ENCODE measurements at regions not wholly inside any gene's neighbourhood (a gene's known extent, or its start where the extent isn't known, plus 50 kb on each side); places are given as distances from the start of the nearest gene placed in this dataset.
"Not testable (repeated sequence)": the region's sequence is repeated elsewhere in the genome, so short reads cannot be mapped to it uniquely, and the experiment has no call there.

GRCh38 chr9:6106711-6107339 lies 91.4 kb upstream of the RANBP6 start:
- DNase-seq (ENCODE audit: low read depth), result peak; percentile 1
- TF ChIP-seq CTCF (IDR thresholded peaks at IDR 0.05; ENCODE audit: control insufficient read depth, extremely low read depth, insufficient read depth), result peak; percentile 55
- no peak overlapping the region for H3K4me3 ChIP-seq (ENCODE audit: low read depth, low read length)

- no peak for DNase-seq (ENCODE audit: low read depth)
- no peak overlapping the region for H3K4me3 ChIP-seq (ENCODE audit: low read depth, low read length)
- TF ChIP-seq CTCF (IDR thresholded peaks at IDR 0.05; ENCODE audit: control insufficient read depth, extremely low read depth, insufficient read depth), result no peak
These were observed 90.3 kb upstream of the RANBP6 start for GRCh38 chr9:6105738-6106137.

- not testable (repeated sequence) for DNase-seq (ENCODE audit: low read depth)
These were observed 89.0 kb upstream of the RANBP6 start for GRCh38 chr9:6104406-6104805.

GRCh38 chr9:6103911-6104310 lies 88.5 kb upstream of the RANBP6 start:
- not testable (repeated sequence) for H3K4me3 ChIP-seq (ENCODE audit: low read depth, low read length); DNase-seq (ENCODE audit: low read depth)

More at GRCh38 chr9:6104406-6104805, 89.0 kb upstream of the RANBP6 start:
- H3K4me3 ChIP-seq (ENCODE audit: low read depth, low read length), result not testable (repeated sequence)

GRCh38 chr9:6102336-6102987 lies 87.0 kb upstream of the RANBP6 start:
- DNase-seq (ENCODE audit: low read depth); H3K4me3 ChIP-seq (ENCODE audit: low read depth, low read length): not testable (repeated sequence)

- DNase-seq (ENCODE audit: low read depth); H3K4me3 ChIP-seq (ENCODE audit: low read depth, low read length): not testable (repeated sequence)
These were observed 86.3 kb upstream of the RANBP6 start for GRCh38 chr9:6101725-6102124.

GRCh38 chr9:6099346-6099745 lies 83.9 kb upstream of the RANBP6 start:
- H3K4me3 ChIP-seq (ENCODE audit: low read depth, low read length); DNase-seq (ENCODE audit: low read depth): not testable (repeated sequence)

GRCh38 chr9:6098431-6098830 lies 83.0 kb upstream of the RANBP6 start:
- H3K4me3 ChIP-seq (ENCODE audit: low read depth, low read length), result no peak overlapping the region
- TF ChIP-seq CTCF (IDR thresholded peaks at IDR 0.05; ENCODE audit: control insufficient read depth, extremely low read depth, insufficient read depth), result no peak
- DNase-seq (ENCODE audit: low read depth), result no peak

GRCh38 chr9:6096821-6097220 lies 81.4 kb upstream of the RANBP6 start:
- DNase-seq (ENCODE audit: low read depth), result no peak
- TF ChIP-seq CTCF (IDR thresholded peaks at IDR 0.05; ENCODE audit: control insufficient read depth, extremely low read depth, insufficient read depth), result no peak
- no peak overlapping the region for H3K4me3 ChIP-seq (ENCODE audit: low read depth, low read length)
